Putamen (tissue), 1 donor: ENCODE measurements at regions not wholly inside any gene's neighbourhood (a gene's known extent, or its start where the extent isn't known, plus 50 kb on each side); places are given as distances from the start of the nearest gene placed in this dataset.

ENCODE experiments used
- DNase-seq: peaks from one replicate; pipeline ENCODE4 v3.0.0-alpha.2; 2016; ENCODE audit warnings: low spot score

GRCh38 chr13:107111248-107111647 is 543.3 kb upstream of the ARGLU1 start:
- no peak for DNase-seq

- no peak for DNase-seq
Measured at GRCh38 chr13:107104631-107105030, 536.7 kb upstream of the ARGLU1 start.

GRCh38 chr13:107102676-107103075 is 534.7 kb upstream of the ARGLU1 start:
- DNase-seq: no peak

- DNase-seq: no peak
Measured at GRCh38 chr13:107099661-107100060, 531.7 kb upstream of the ARGLU1 start.

GRCh38 chr13:107097916-107098315 is 530.0 kb upstream of the ARGLU1 start:
- DNase-seq: no peak

GRCh38 chr13:107095876-107096275 is 527.9 kb upstream of the ARGLU1 start:
- DNase-seq: no peak

- DNase-seq: no peak
Measured at GRCh38 chr13:107091861-107092260, 523.9 kb upstream of the ARGLU1 start.

- DNase-seq: no peak
Measured at GRCh38 chr13:107091428-107091827, 523.5 kb upstream of the ARGLU1 start.

- no peak for DNase-seq
Measured at GRCh38 chr13:107088061-107088460, 520.1 kb upstream of the ARGLU1 start.

- DNase-seq: no peak
Measured at GRCh38 chr13:107079423-107080049, 511.6 kb upstream of the ARGLU1 start.

- no peak for DNase-seq
Measured at GRCh38 chr13:107078229-107078765, 510.4 kb upstream of the ARGLU1 start.

GRCh38 chr13:107076801-107077200 is 508.9 kb upstream of the ARGLU1 start:
- no peak for DNase-seq

GRCh38 chr13:107075576-107075975 is 507.6 kb upstream of the ARGLU1 start:
- no peak for DNase-seq

GRCh38 chr13:107070792-107071191 is 502.9 kb upstream of the ARGLU1 start:
- no peak for DNase-seq

- no peak for DNase-seq
Measured at GRCh38 chr13:107069108-107069776, 501.3 kb upstream of the ARGLU1 start.

GRCh38 chr13:107067381-107067780 is 499.4 kb upstream of the ARGLU1 start:
- DNase-seq: no peak

- no peak for DNase-seq
Measured at GRCh38 chr13:107066355-107066754, 498.4 kb upstream of the ARGLU1 start.

- no peak for DNase-seq
Measured at GRCh38 chr13:107065036-107065435, 497.1 kb upstream of the ARGLU1 start.

- no peak for DNase-seq
Measured at GRCh38 chr13:107057028-107057631, 489.2 kb upstream of the ARGLU1 start.

- no peak for DNase-seq
Measured at GRCh38 chr13:107043021-107043956, 475.4 kb upstream of the ARGLU1 start.

GRCh38 chr13:107035778-107036177 is 467.8 kb upstream of the ARGLU1 start:
- DNase-seq: no peak

GRCh38 chr13:107035186-107035585 is 467.2 kb upstream of the ARGLU1 start:
- DNase-seq: no peak
